ENCODE measurements at regions not wholly inside any gene's neighbourhood (a gene's known extent, or its start where the extent isn't known, plus 50 kb on each side); places are given as distances from the start of the nearest gene placed in this dataset.

- intact Hi-C loops (cut with micrococcal nuclease; ENCODE audit: unreplicated experiment): no loop called here
- no peak for FAIRE-seq
- Histone ChIP-seq H4K20me1 (ENCODE audit: insufficient read depth, low read length) (no peaks in the 10 kb centered on the region), H3K9me3 (ENCODE audit: low read length) (no peaks in the 10 kb centered on the region), H3K79me2 (ENCODE audit: insufficient read depth, low read length) (no peaks in the 10 kb centered on the region), H3K4me1 (ENCODE audit: insufficient read depth, low read length) (no peaks in the 10 kb centered on the region), H2AFZ (ENCODE audit: low read length) (no peak overlapping the region), H3K27me3 (ENCODE audit: control insufficient read depth in 1 of 2, insufficient read depth in 2 of 2, low read length in 2 of 2) (peaks cover 0 to 8% of the 10 kb centered on the region in 2 experiments; a peak in 1 of 5 replicates), H3K4me3 (replicated peaks in 1 of 3; ENCODE audit: insufficient read depth in 1 of 3, low read depth in 2 of 3, low read length in 3 of 3) (no peak overlapping the region), H3K9ac (ENCODE audit: insufficient read depth, low read depth, low read length) (no peak overlapping the region), H3K36me3 (replicated peaks in 1 of 2; ENCODE audit: control insufficient read depth in 1 of 2, insufficient read depth in 2 of 2, low read length in 2 of 2) (no peaks in the 10 kb centered on the region), H3K27ac (ENCODE audit: extremely low read length, insufficient read depth, low read length) (no peak overlapping the region), H3K4me2 (ENCODE audit: low read depth, low read length) (no peak overlapping the region)
- ChIA-PET POLR2A (no interaction called here), CTCF (ENCODE audit: low intra/inter-chr PET ratio, low total read pairs) (no interaction called here)
- TF ChIP-seq MLLT10 (CRISPR knock-in tag; IDR thresholded peaks at IDR 0.05) (no peak), ZSCAN21 (CRISPR knock-in tag; IDR thresholded peaks at IDR 0.05; ENCODE audit: borderline replicate concordance) (no peak), TBL1XR1 (IDR thresholded peaks at IDR 0.05; ENCODE audit: borderline replicate concordance, low read length, partially characterized antibody) (no peak), ELF4 (CRISPR knock-in tag; IDR thresholded peaks at IDR 0.05; ENCODE audit: borderline replicate concordance) (no peak), NR2C2 (CRISPR knock-in tag; IDR thresholded peaks at IDR 0.05; ENCODE audit: borderline replicate concordance) (no peak), ZNF121 (CRISPR knock-in tag; IDR thresholded peaks at IDR 0.05) (no peak), SRF (IDR thresholded peaks at IDR 0.05; ENCODE audit: low read depth, low read length) (no peak), ZNF644 (CRISPR knock-in tag; IDR thresholded peaks at IDR 0.05; ENCODE audit: low read depth) (no peak), ZNF256 (CRISPR knock-in tag; conservative IDR thresholded peaks at IDR 0.05) (no peak), ZNF563 (CRISPR knock-in tag; IDR thresholded peaks at IDR 0.05) (no peak), ZNF335 (CRISPR knock-in tag; IDR thresholded peaks at IDR 0.05) (no peak), ETS1 (CRISPR knock-in tag; IDR thresholded peaks at IDR 0.05) (no peak), GLI4 (CRISPR knock-in tag; IDR thresholded peaks at IDR 0.05; ENCODE audit: borderline replicate concordance) (no peak), NCOR1 (IDR thresholded peaks at IDR 0.05; ENCODE audit: borderline replicate concordance, low read length) (no peak), RNF219 (CRISPR knock-in tag; IDR thresholded peaks at IDR 0.05) (no peak), ZNF251 (CRISPR knock-in tag; IDR thresholded peaks at IDR 0.05) (no peak), SATB2 (CRISPR knock-in tag; IDR thresholded peaks at IDR 0.05) (no peak)
- no peak for DNase-seq (ENCODE audit: low spot score)
- in situ Hi-C loops (cut with HindIII; ENCODE audit: extremely low pct_ligation_motif_present, low pct_unique_long_range_greater_than_20kb): loop anchor here (10.0 kb wide), 1 partner anchor 62 kb away; no protein-coding TSS in a partner anchor
- 40% methylated on average over 10 of the region's 11 CpGs for WGBS (ENCODE audit: low lambda C conversion rate)
- ATAC-seq: no peak
- BruUV-seq (replicated peaks): no TSS peak
Measured at GRCh38 chr11:45517171-45517770, 148.2 kb downstream of the CHST1 start.
